Nephron (organoid): ENCODE measurements at regions not wholly inside any gene's neighbourhood (a gene's known extent, or its start where the extent isn't known, plus 50 kb on each side); places are given as distances from the start of the nearest gene placed in this dataset.

ENCODE experiments used
- H3K27ac Mint-ChIP-seq, 3 experiments: 2 replicates each; pipeline ENCODE4 v1.8.0; 2020; ENCODE audit warnings: mixed read lengths in 3 of 3, mild to moderate bottlenecking in 2 of 3, moderate library complexity in 1 of 3
- H3K27me3 Mint-ChIP-seq: 2 replicates; pipeline ENCODE4 v1.8.0; 2021; ENCODE audit warnings: low read depth, mild to moderate bottlenecking, moderate library complexity, mixed read lengths
- H3K36me3 Mint-ChIP-seq: 2 replicates; pipeline ENCODE4 v1.8.0; 2020; ENCODE audit warnings: low read depth, mixed read lengths
- H3K4me1 Mint-ChIP-seq: 2 replicates; pipeline ENCODE4 v1.8.0; 2020; ENCODE audit warnings: mixed read lengths
- H3K4me3 Mint-ChIP-seq, 3 experiments: 2 replicates each; pipeline ENCODE4 v1.8.0; 2020; ENCODE audit warnings: mild to moderate bottlenecking in 3 of 3, mixed read lengths in 3 of 3, moderate library complexity in 2 of 3
- H3K9me3 Mint-ChIP-seq: 2 replicates; pipeline ENCODE4 v1.8.0; 2020; ENCODE audit warnings: mixed read lengths
- CTCF ChIP-seq, 3 experiments: fragments of 200-600 bp; sonication (generic); IDR thresholded peaks; one replicate each; pipeline ENCODE4 v1.5.0; 2021; ENCODE audit warnings: antibody characterized with exemption in 3 of 3; ENCODE audit not compliant: unreplicated experiment in 3 of 3

- Mint-ChIP-seq H3K9me3 (peaks cover 25% of the 10 kb centered on the region), H3K4me1 (no peaks in the 10 kb centered on the region), H3K27me3 (peaks cover 3% of the 10 kb centered on the region), H3K27ac (no peak overlapping the region), H3K4me3 (no peak overlapping the region), H3K36me3 (peaks cover 7% of the 10 kb centered on the region)
- no peak for TF ChIP-seq CTCF (IDR thresholded peaks at IDR 0.05; ENCODE audit: unreplicated experiment in 3 of 3)
Measured at GRCh38 chr7:20503278-20503950, 112.1 kb upstream of the ABCB5 start.

GRCh38 chr7:20504060-20504459, 111.4 kb upstream of the ABCB5 start:
- no peak overlapping the region for H3K4me3 Mint-ChIP-seq

GRCh38 chr7:20506175-20506574, 109.3 kb upstream of the ABCB5 start:
- H3K27me3 Mint-ChIP-seq, result peaks cover 3% of the 10 kb centered on the region

More at GRCh38 chr7:20504060-20504459, 111.4 kb upstream of the ABCB5 start:
- H3K4me1 Mint-ChIP-seq, result no peaks in the 10 kb centered on the region
- no peak for TF ChIP-seq CTCF (IDR thresholded peaks at IDR 0.05; ENCODE audit: unreplicated experiment in 3 of 3)
- peaks cover 3% of the 10 kb centered on the region for H3K27me3 Mint-ChIP-seq
- H3K27ac Mint-ChIP-seq, result no peak overlapping the region
- H3K9me3 Mint-ChIP-seq, result peaks cover 20% of the 10 kb centered on the region
- peaks cover 7% of the 10 kb centered on the region for H3K36me3 Mint-ChIP-seq

GRCh38 chr7:20507157-20507556, 108.3 kb upstream of the ABCB5 start:
- peaks cover 3% of the 10 kb centered on the region for H3K27me3 Mint-ChIP-seq
- H3K4me3 Mint-ChIP-seq, result no peak overlapping the region
- no peaks in the 10 kb centered on the region for H3K36me3 Mint-ChIP-seq
- no peak overlapping the region for H3K27ac Mint-ChIP-seq
- TF ChIP-seq CTCF (IDR thresholded peaks at IDR 0.05; ENCODE audit: unreplicated experiment in 3 of 3), result no peak
- peaks cover 8% of the 10 kb centered on the region for H3K4me1 Mint-ChIP-seq
- H3K9me3 Mint-ChIP-seq, result no peaks in the 10 kb centered on the region

More at GRCh38 chr7:20506175-20506574, 109.3 kb upstream of the ABCB5 start:
- TF ChIP-seq CTCF (IDR thresholded peaks at IDR 0.05; ENCODE audit: unreplicated experiment in 3 of 3), result no peak
- Mint-ChIP-seq H3K4me1 (peaks cover 6% of the 10 kb centered on the region), H3K9me3 (peaks cover 4% of the 10 kb centered on the region), H3K36me3 (peaks cover 3% of the 10 kb centered on the region), H3K27ac (no peak overlapping the region), H3K4me3 (no peak overlapping the region)

DNA sequence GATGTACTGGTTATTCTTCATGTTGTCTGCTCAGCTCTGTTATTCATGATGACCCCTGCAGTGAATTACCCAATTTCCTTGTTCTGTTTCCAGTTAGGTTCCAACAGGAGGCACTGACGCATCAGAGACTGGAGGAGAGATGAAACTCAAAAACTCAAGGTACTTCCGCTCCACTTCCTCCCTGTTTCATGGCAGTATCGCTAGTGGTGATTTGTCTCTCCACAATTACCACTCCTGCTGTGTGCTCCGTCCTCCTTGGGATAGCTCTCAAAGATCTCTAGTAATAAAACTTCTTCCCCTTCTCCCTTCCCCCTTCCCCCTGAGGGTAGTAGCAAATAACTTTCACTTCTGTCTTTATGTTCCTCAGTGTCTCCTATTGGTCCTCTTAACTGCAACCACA, 107.4 kb upstream of the ABCB5 start:
- Mint-ChIP-seq H3K4me1 (peaks cover 13% of the 10 kb centered on the region), H3K27ac (no peak overlapping the region), H3K27me3 (peaks cover 3% of the 10 kb centered on the region), H3K4me3 (no peak overlapping the region), H3K9me3 (no peaks in the 10 kb centered on the region), H3K36me3 (no peaks in the 10 kb centered on the region)
- no peak for TF ChIP-seq CTCF (IDR thresholded peaks at IDR 0.05; ENCODE audit: unreplicated experiment in 3 of 3)
